ENCODE measurements at regions not wholly inside any gene's neighbourhood (a gene's known extent, or its start where the extent isn't known, plus 50 kb on each side); places are given as distances from the start of the nearest gene placed in this dataset.

DNA sequence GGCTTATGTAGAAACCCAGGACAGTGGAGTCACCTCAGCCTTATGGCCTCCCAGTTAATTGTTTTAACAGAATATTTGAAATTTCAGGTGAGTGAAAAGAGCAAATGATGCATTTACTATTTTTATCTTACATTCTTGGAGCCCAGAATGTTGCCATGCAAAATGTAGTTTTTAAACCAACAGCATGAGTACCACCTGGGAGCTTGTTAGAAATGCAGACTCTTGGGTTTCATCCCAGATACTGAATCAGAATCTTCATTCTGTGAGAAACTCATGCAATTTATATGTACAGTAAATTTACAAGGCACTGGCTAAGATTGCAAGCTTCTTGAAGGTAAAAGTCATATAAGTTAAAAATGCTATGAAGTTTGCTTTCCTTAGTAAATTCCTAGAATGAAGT, 654.5 kb upstream of the CDH2 start:
- TF ChIP-seq, protein P1, sequence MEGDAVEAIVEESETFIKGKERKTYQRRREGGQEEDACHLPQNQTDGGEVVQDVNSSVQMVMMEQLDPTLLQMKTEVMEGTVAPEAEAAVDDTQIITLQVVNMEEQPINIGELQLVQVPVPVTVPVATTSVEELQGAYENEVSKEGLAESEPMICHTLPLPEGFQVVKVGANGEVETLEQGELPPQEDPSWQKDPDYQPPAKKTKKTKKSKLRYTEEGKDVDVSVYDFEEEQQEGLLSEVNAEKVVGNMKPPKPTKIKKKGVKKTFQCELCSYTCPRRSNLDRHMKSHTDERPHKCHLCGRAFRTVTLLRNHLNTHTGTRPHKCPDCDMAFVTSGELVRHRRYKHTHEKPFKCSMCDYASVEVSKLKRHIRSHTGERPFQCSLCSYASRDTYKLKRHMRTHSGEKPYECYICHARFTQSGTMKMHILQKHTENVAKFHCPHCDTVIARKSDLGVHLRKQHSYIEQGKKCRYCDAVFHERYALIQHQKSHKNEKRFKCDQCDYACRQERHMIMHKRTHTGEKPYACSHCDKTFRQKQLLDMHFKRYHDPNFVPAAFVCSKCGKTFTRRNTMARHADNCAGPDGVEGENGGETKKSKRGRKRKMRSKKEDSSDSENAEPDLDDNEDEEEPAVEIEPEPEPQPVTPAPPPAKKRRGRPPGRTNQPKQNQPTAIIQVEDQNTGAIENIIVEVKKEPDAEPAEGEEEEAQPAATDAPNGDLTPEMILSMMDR (conservative IDR thresholded peaks at IDR 0.05 in 1 of 2, IDR thresholded peaks at IDR 0.05 in 1 of 2; ENCODE audit: extremely low read depth in 1 of 2, insufficient read depth in 1 of 2, low read depth in 1 of 2, low read length in 2 of 2): no peak
- TF ChIP-seq EZH2 (IDR thresholded peaks at IDR 0.05; ENCODE audit: borderline replicate concordance, low read length): no peak

Measured in mammary epithelial cell (primary cell).